Activated T-cell treated with anti-CD3 and anti-CD28 coated beads, Interleukin-2, amount 50 U/mL, for 72 hours (primary cell): ENCODE measurements at regions not wholly inside any gene's neighbourhood (a gene's known extent, or its start where the extent isn't known, plus 50 kb on each side); places are given as distances from the start of the nearest gene placed in this dataset.

Experiments used
- ATAC-seq, 2 donors: fragments of 150-1000 bp; cut with Tn5 transposase; replicated peaks in 1 of 2; 2 replicates each; pipeline ENCODE4 v1.10.0; 2021; ENCODE audit warnings: moderate library complexity in 2 of 2, mild to moderate bottlenecking in 1 of 2
- DNase-seq, 2 donors: peaks; one replicate each; pipeline ENCODE4 v3.0.0; 2021 to 2022; ENCODE audit warnings: mixed read lengths in 1 of 2
- H3K27ac Mint-ChIP-seq: one replicate; pipeline ENCODE4 v1.8.0; 2022; ENCODE audit warnings: mild to moderate bottlenecking, moderate library complexity, mixed read lengths
- H3K27me3 Mint-ChIP-seq: one replicate; pipeline ENCODE4 v1.8.0; 2022; ENCODE audit warnings: low read depth, mixed read lengths
- H3K36me3 Mint-ChIP-seq, 2 donors: one replicate each; pipeline ENCODE4 v1.8.0; 2022; ENCODE audit warnings: mixed read lengths in 2 of 2, mild to moderate bottlenecking in 1 of 2; ENCODE audit not compliant: insufficient read depth in 2 of 2
- H3K4me1 Mint-ChIP-seq: one replicate; pipeline ENCODE4 v1.8.0; 2022; ENCODE audit warnings: low read depth, mixed read lengths
- H3K4me3 Mint-ChIP-seq, 2 donors: one replicate each; pipeline ENCODE4 v1.8.0; 2022; ENCODE audit warnings: mild to moderate bottlenecking in 2 of 2, mixed read lengths in 2 of 2, moderate library complexity in 2 of 2
- H3K9me3 Mint-ChIP-seq, 2 donors: one replicate each; pipeline ENCODE4 v1.8.0; 2022; ENCODE audit warnings: mixed read lengths in 2 of 2

DNA sequence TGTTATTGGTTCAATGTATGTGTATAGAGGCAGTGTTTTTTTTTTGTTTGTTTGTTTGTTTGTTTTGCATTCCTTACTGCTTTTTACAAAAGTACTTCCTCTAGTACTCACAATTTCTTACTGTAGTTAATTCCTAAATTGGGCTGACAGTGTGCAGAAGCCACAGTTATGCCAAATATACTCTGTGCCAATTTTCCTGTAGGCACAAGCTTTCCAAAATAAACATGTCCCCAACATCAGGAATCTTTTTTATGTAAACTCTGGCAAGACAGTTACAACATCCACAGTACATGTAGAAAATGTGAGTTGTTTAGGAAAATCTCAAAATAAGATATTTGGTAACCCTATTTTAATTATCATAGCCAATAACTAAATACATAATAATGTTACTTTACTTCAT lies 161.6 kb upstream of the TSLP start:
- peaks cover 0 to 2% of the 10 kb centered on the region in 2 donors for H3K36me3 Mint-ChIP-seq
- no peak overlapping the region for H3K27ac Mint-ChIP-seq
- H3K4me3 Mint-ChIP-seq, result no peak overlapping the region
- no peaks in the 10 kb centered on the region for H3K4me1 Mint-ChIP-seq
- H3K9me3 Mint-ChIP-seq, result peaks cover 2 to 6% of the 10 kb centered on the region in 2 donors
- DNase-seq (no peak), ATAC-seq (no peak)
- peaks cover 17% of the 10 kb centered on the region for H3K27me3 Mint-ChIP-seq

- no peak for DNase-seq
- Mint-ChIP-seq H3K27ac (no peak overlapping the region), H3K36me3 (no peaks in the 10 kb centered on the region), H3K9me3 (no peaks in the 10 kb centered on the region), H3K4me1 (no peaks in the 10 kb centered on the region), H3K4me3 (no peak overlapping the region), H3K27me3 (peaks cover 17% of the 10 kb centered on the region)
- ATAC-seq, result no peak
These were observed 158.3 kb upstream of the TSLP start for GRCh38 chr5:110913221-110913620.

DNA sequence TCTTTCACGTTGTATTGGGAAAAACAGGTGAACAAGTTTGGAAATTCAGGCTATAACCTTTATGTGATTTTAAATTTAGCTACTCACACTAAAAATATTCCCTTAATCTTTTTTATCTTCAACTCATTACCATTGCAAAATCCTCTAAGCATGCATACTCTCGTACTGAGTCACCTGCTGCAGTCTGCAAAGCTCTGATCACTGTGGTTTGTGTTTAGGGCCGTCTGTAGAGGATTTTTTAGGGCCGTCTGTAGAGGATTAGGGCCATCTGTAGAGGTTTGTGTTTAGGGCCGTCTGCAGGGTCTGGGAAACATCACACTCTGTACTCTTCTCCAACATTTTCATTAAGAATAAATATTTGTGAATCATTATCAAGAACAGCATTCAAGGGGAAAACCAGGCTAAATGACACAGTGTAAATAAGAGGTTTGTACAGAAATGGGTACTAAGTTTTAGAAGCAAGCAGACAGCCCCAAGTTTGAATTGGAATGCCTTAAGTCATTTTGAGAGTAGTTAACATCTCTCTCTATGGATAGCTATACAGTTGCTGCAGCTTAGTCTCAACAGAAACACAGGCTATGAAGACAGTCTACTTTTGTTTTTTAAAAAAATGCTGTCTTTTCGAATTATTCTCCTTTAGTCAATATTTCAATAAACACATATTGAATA lies 155.0 kb upstream of the TSLP start:
- H3K27me3 Mint-ChIP-seq, result peaks cover 28% of the 10 kb centered on the region
- no peak overlapping the region for H3K27ac Mint-ChIP-seq
- no peak for ATAC-seq
- no peak overlapping the region for H3K4me3 Mint-ChIP-seq
- H3K36me3 Mint-ChIP-seq, result no peaks in the 10 kb centered on the region
- DNase-seq, result no peak
- no peaks in the 10 kb centered on the region for H3K4me1 Mint-ChIP-seq
- H3K9me3 Mint-ChIP-seq, result no peaks in the 10 kb centered on the region

DNA sequence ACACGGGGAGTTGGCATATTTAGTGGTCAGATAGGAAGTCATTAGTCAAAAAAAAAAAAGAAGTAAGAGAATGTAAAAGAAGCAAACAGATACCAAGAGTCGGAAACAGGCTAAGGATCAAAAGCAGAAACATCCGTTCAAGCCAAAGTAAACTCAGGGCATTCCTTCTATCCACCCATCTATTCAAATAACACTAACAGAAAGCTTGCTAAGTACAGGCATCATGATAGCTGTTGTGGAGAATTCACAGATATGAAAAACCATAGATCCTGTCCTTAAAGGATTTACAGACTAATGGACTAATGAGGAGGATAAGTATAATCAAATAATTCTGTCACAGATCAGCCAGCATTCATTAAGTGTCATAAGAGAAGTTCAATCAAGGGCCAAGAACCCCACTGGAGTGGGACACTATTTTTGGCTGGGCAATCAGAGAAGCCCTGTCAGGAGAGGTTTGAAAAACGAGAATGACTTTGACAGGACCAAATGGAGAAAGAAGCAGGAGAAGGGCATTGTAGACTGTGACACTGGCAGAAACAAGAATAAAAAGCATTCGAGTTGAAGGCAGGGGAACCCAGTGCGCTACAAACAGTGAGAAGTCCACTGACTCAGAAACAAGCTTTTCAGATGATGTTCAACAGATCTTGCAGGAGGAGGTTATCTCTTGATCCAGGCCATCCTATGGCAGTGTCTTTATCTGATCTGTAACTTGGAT lies 154.2 kb upstream of the TSLP start:
- H3K27ac Mint-ChIP-seq, result no peak overlapping the region
- DNase-seq, result no peak

GRCh38 chr5:110918683-110919082 lies 152.8 kb upstream of the TSLP start:
- Mint-ChIP-seq H3K36me3 (no peaks in the 10 kb centered on the region), H3K9me3 (no peaks in the 10 kb centered on the region)

More for the DNA sequence above, 154.2 kb upstream of the TSLP start:
- Mint-ChIP-seq H3K27me3 (peaks cover 25% of the 10 kb centered on the region), H3K4me3 (no peak overlapping the region), H3K36me3 (no peaks in the 10 kb centered on the region), H3K4me1 (no peaks in the 10 kb centered on the region), H3K9me3 (no peaks in the 10 kb centered on the region)
- ATAC-seq, result no peak

DNA sequence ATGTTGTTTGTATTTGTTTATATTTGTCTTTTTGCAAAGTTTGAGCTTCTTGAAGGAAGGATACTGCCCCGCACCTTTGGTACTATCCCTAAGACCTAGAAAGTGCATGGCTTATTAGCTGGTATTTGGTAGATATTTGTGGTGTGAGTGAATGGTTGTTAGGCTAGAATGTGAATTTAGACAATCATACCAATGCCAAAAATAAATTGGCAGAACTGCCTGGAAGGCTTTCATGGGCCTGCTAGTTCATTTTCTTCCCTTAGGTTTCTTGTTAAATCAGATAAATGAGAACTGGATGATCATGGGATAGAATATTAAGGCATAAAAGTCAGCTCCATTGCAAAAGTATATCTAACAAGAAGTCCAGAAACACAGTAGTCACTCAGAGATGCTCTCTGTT lies 147.5 kb upstream of the TSLP start:
- Mint-ChIP-seq H3K36me3 (no peaks in the 10 kb centered on the region), H3K9me3 (no peaks in the 10 kb centered on the region), H3K4me3 (no peak overlapping the region), H3K4me1 (no peaks in the 10 kb centered on the region), H3K27me3 (peaks cover 11% of the 10 kb centered on the region), H3K27ac (no peak overlapping the region)
- no peak for DNase-seq
- ATAC-seq, result no peak

More at GRCh38 chr5:110918683-110919082, 152.8 kb upstream of the TSLP start:
- Mint-ChIP-seq H3K27me3 (peaks cover 19% of the 10 kb centered on the region), H3K4me1 (no peaks in the 10 kb centered on the region), H3K4me3 (no peak overlapping the region), H3K27ac (no peak overlapping the region)
- DNase-seq (no peak), ATAC-seq (no peak)

GRCh38 chr5:110925398-110925797 lies 146.1 kb upstream of the TSLP start:
- no peak overlapping the region for H3K4me3 Mint-ChIP-seq
- DNase-seq (no peak), ATAC-seq (no peak)
- no peak overlapping the region for H3K27ac Mint-ChIP-seq
- peaks cover 9% of the 10 kb centered on the region for H3K27me3 Mint-ChIP-seq
- H3K9me3 Mint-ChIP-seq, result no peaks in the 10 kb centered on the region
- H3K36me3 Mint-ChIP-seq, result no peaks in the 10 kb centered on the region
- no peaks in the 10 kb centered on the region for H3K4me1 Mint-ChIP-seq

- Mint-ChIP-seq H3K27ac (no peak overlapping the region), H3K27me3 (peaks cover 11% of the 10 kb centered on the region)
These were observed 145.6 kb upstream of the TSLP start for GRCh38 chr5:110925916-110926315.

DNA sequence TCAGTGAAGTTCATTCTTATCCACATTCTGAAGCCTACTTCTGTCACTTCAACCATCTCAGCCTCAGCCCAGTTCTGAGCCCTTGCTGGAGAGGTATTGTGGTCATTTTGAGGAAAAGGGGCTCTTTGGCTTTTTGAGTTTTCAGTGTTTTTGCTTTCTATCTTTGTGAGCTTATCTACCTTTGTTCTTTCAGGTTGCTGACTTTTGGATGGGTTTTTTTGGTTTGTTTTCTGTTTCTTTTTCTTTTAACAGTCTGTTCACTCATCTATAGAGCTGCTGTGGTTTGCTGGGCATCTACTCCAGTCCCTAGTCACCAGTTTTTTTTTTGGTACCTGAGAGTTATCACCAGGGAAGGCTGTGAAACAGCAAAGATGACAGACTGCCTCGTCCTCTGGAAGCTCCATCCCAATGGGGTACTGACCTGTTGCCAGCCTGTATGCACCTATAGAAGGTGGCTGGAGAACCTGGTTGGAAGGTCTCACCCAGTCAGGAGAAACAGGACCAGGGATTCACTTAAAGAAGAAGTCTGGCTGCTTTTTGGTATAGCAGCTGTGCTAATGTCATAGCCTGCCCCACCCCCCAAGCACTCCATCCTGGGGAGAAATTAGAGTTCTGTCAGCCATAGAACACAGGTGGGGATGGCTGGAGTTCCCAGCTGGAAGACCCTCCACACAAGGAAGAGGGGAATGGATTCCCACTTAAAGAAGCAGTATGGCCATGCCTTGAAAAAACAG lies 138.6 kb upstream of the TSLP start:
- no peak for DNase-seq
- Mint-ChIP-seq H3K36me3 (no peaks in the 10 kb centered on the region), H3K4me3 (no peak overlapping the region), H3K4me1 (no peaks in the 10 kb centered on the region), H3K27me3 (peaks cover 26% of the 10 kb centered on the region), H3K27ac (no peak overlapping the region), H3K9me3 (no peaks in the 10 kb centered on the region)
- no peak for ATAC-seq

More at GRCh38 chr5:110925916-110926315, 145.6 kb upstream of the TSLP start:
- Mint-ChIP-seq H3K36me3 (no peaks in the 10 kb centered on the region), H3K9me3 (no peaks in the 10 kb centered on the region), H3K4me3 (no peak overlapping the region), H3K4me1 (no peaks in the 10 kb centered on the region)
- no peak for ATAC-seq
- DNase-seq, result no peak

DNA sequence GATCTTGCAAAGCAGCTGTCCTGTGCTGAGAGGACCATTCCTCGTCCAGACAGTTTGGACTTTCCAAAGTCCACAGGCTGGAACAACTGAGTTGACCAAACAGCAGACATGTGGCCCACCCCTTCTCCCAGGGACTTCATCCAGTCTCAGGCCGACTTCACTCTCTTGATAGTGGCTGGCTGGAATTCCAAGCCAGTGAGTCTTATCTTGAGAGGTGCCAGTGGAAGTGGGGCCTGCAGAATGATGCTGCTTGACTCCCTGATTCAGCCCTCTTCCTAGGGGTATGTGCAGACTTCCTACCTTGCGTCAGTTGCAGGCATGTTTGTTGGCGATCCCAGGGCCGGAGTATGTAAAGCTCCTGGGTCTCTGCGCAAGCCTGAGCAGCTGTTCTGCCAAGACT lies 131.4 kb upstream of the TSLP start:
- ATAC-seq, result no peak

DNA sequence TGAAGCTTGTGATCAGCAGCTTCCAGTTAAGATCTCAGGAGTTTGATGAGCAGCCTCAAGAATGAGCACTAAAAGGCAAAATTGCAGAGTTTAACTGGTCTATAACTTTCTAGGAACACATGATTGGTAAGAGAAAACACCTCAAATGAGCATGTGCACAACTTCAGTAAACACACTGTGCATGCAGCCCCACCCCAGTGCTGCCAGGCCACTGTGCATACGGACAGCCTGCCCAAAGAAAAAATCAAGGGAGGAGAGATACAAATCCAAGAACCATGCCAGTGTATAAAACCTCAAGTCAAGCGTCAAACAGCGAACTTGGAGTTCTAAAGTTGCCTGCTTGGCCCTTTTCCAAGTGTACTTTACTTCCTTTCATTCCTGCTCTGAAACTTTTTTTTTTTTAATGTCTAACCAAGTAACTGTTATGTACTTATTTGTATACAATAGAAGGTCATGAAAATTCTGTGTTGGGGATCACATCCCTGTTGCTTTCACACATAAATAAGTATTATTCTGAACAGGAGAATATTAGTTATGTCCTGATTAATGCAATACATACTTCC lies 125.6 kb upstream of the TSLP start:
- Mint-ChIP-seq H3K9me3 (peaks cover 0 to 1% of the 10 kb centered on the region in 2 donors), H3K27ac (no peak overlapping the region), H3K4me1 (no peaks in the 10 kb centered on the region), H3K4me3 (no peak overlapping the region), H3K36me3 (no peaks in the 10 kb centered on the region), H3K27me3 (no peaks in the 10 kb centered on the region)
- ATAC-seq, result no peak
- DNase-seq, result no peak

More for the DNA sequence above, 131.4 kb upstream of the TSLP start:
- no peak overlapping the region for H3K27ac Mint-ChIP-seq
- no peaks in the 10 kb centered on the region for H3K36me3 Mint-ChIP-seq
- no peaks in the 10 kb centered on the region for H3K9me3 Mint-ChIP-seq
- no peak overlapping the region for H3K4me3 Mint-ChIP-seq
- DNase-seq, result no peak
- no peaks in the 10 kb centered on the region for H3K4me1 Mint-ChIP-seq
- H3K27me3 Mint-ChIP-seq, result no peaks in the 10 kb centered on the region

GRCh38 chr5:110951373-110951791 lies 120.1 kb upstream of the TSLP start:
- ATAC-seq, result no peak
- Mint-ChIP-seq H3K4me3 (no peak overlapping the region), H3K27me3 (no peaks in the 10 kb centered on the region), H3K27ac (no peak overlapping the region), H3K36me3 (no peaks in the 10 kb centered on the region), H3K9me3 (peaks cover 3 to 4% of the 10 kb centered on the region in 2 donors), H3K4me1 (no peaks in the 10 kb centered on the region)
- no peak for DNase-seq

DNA sequence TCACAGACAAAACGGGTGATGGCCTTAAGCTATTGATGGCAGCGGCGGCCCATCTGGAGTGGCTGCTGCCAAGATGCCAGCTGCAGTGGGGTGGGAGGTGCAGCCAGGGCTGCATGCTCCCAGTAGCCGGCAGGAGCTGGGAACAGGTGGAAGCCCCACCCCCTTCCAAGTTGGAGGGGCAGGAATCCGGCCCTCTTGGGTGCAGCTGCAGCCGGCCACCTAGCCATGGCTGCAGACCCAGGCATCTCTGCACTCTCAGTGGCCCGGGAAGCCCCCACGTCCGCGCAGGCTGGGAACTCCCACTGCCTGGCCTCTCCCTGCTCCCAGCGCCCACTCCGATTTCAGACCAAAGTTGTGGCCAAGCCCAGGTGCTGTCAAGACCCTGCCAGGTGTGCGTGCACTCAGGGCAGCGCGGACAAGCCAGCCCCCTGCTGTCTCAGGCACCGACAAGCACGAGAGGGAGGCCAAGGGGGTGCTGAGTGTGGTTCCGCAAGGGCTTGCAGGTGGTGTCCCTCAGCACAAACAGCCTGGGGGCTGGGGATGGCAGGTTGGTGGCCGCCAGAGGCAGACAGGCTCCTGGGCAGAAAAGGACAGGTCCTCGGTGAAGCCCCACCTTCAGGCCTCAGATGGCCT lies 115.1 kb upstream of the TSLP start:
- H3K9me3 Mint-ChIP-seq, result peaks cover 4 to 8% of the 10 kb centered on the region in 2 donors
- no peak overlapping the region for H3K4me3 Mint-ChIP-seq
- DNase-seq (no peak), ATAC-seq (no peak)
- H3K27ac Mint-ChIP-seq, result no peak overlapping the region
- no peaks in the 10 kb centered on the region for H3K27me3 Mint-ChIP-seq
- H3K4me1 Mint-ChIP-seq, result no peaks in the 10 kb centered on the region
- H3K36me3 Mint-ChIP-seq, result no peaks in the 10 kb centered on the region
